IMR-90 (cell line): ENCODE measurements at regions not wholly inside any gene's neighbourhood (a gene's known extent, or its start where the extent isn't known, plus 50 kb on each side); places are given as distances from the start of the nearest gene placed in this dataset.

Source experiments
- ATAC-seq: fragments of 200-7000 bp; cut with Tn5 transposase; 2 replicates; pipeline ENCODE4 v1.9.1; 2020; ENCODE audit warnings: low read depth, mild to moderate bottlenecking, moderate library complexity
- BruUV-seq: library from RNA; stranded (reverse); fragments of 400-500 nt; replicated peaks from 2 replicates; lab custom pipeline; 2021; lab: Mats Ljungman, UMichigan
- CTCF ChIA-PET: fragments of 300-600 bp; formaldehyde crosslinking; extraction: SDS; loops from one replicate; lab custom pipeline; 2021; ENCODE audit warnings: antibody characterized with exemption; lab: Yijun Ruan, JAX
- POLR2A ChIA-PET: fragments of 300-600 bp; sonication (Branson Sonifier 250); formaldehyde crosslinking; loops from one replicate; lab custom pipeline; 2022; ENCODE audit warnings: antibody characterized with exemption; ENCODE audit not compliant: unreplicated experiment; lab: Charles Lee
- DNase-seq: peaks from one replicate; pipeline ENCODE4 v3.0.0; 2013
- H2AFZ ChIP-seq: replicated peaks from 2 replicates; pipeline ENCODE3; 2013; ENCODE audit warnings: low read length, mild to moderate bottlenecking; ENCODE audit not compliant: poor library complexity
- H2AK5ac ChIP-seq: 2 replicates; pipeline ENCODE4 v1.6.1; 2013; ENCODE audit warnings: low read depth, low read length, inconsistent platforms
- H2AK9ac ChIP-seq: replicated peaks from 2 replicates; pipeline ENCODE3; 2013; ENCODE audit warnings: mild to moderate bottlenecking, low read depth, low read length, moderate library complexity; ENCODE audit not compliant: poor library complexity
- H2BK120ac ChIP-seq: 2 replicates; pipeline ENCODE4 v1.6.1; 2013; ENCODE audit warnings: low read depth, low read length, inconsistent platforms
- H2BK15ac ChIP-seq: 3 replicates; pipeline ENCODE4 v1.6.1; 2013; ENCODE audit warnings: low read depth, low read length, inconsistent platforms
- H2BK20ac ChIP-seq: 2 replicates; pipeline ENCODE4 v1.6.1; 2013; ENCODE audit warnings: low read depth, mild to moderate bottlenecking, inconsistent platforms, low read length, moderate library complexity
- H2BK5ac ChIP-seq: 2 replicates; pipeline ENCODE4 v1.6.1; 2013; ENCODE audit warnings: mild to moderate bottlenecking, low read depth, low read length, inconsistent platforms; ENCODE audit not compliant: poor library complexity, severe bottlenecking
- H3K14ac ChIP-seq: replicated peaks from 2 replicates; pipeline ENCODE4 v1.6.1; 2013; ENCODE audit warnings: low read depth, low read length, inconsistent platforms
- H3K18ac ChIP-seq: 2 replicates; pipeline ENCODE4 v1.6.1; 2013; ENCODE audit warnings: low read depth, low read length, control low read depth
- H3K23ac ChIP-seq: 2 replicates; pipeline ENCODE4 v1.6.1; 2013; ENCODE audit warnings: low read depth, low read length, inconsistent platforms
- H3K27ac ChIP-seq: 2 replicates; pipeline ENCODE4 v1.5.1; 2013; ENCODE audit warnings: mild to moderate bottlenecking, control low read depth, low read length; ENCODE audit not compliant: insufficient read depth
- H3K27me3 ChIP-seq: 2 replicates; pipeline ENCODE4 v1.6.1; 2013; ENCODE audit warnings: low read length; ENCODE audit not compliant: control insufficient read depth, insufficient read depth
- H3K36me3 ChIP-seq: 2 replicates; pipeline ENCODE4 v1.6.1; 2013; ENCODE audit warnings: low read length, mixed read lengths; ENCODE audit not compliant: control insufficient read depth, insufficient read depth
- H3K4ac ChIP-seq: 2 replicates; pipeline ENCODE4 v1.6.1; 2013; ENCODE audit warnings: low read depth, low read length, inconsistent platforms
- H3K4me1 ChIP-seq: 2 replicates; pipeline ENCODE4 v1.6.1; 2013; ENCODE audit warnings: low read length, mixed read lengths; ENCODE audit not compliant: control insufficient read depth, insufficient read depth
- H3K4me2 ChIP-seq: 2 replicates; pipeline ENCODE4 v1.6.1; 2013; ENCODE audit warnings: low read depth, mild to moderate bottlenecking, control low read depth, low read length, moderate library complexity
- H3K4me3 ChIP-seq: 2 replicates; pipeline ENCODE4 v1.5.1; 2013; ENCODE audit warnings: low read depth, mild to moderate bottlenecking, control low read depth, low read length, moderate library complexity; ENCODE audit not compliant: insufficient read depth
- H3K56ac ChIP-seq: 2 replicates; pipeline ENCODE4 v1.6.1; 2013; ENCODE audit warnings: low read length, inconsistent platforms; ENCODE audit not compliant: insufficient read depth; ENCODE audit errors: extremely low read depth
- H3K79me1 ChIP-seq, 2 experiments: 2 replicates each; pipeline ENCODE4 v1.6.1; 2013; ENCODE audit warnings: low read length in 2 of 2, inconsistent platforms in 1 of 2, low read depth in 1 of 2
- H3K9ac ChIP-seq: 2 replicates; pipeline ENCODE4 v1.6.1; 2013; ENCODE audit warnings: low read depth, low read length, control low read depth
- H3K9me1 ChIP-seq: 2 replicates; pipeline ENCODE4 v1.6.1; 2013; ENCODE audit warnings: low read length, inconsistent platforms; ENCODE audit not compliant: insufficient read depth
- H3K9me3 ChIP-seq: 2 replicates; pipeline ENCODE4 v1.6.1; 2013; ENCODE audit warnings: low read length; ENCODE audit not compliant: control insufficient read depth, insufficient read depth
- H4K20me1 ChIP-seq: 2 replicates; pipeline ENCODE4 v1.6.1; 2013; ENCODE audit warnings: low read length, inconsistent platforms; ENCODE audit not compliant: insufficient read depth
- H4K5ac ChIP-seq: 2 replicates; pipeline ENCODE4 v1.6.1; 2013; ENCODE audit warnings: mild to moderate bottlenecking, low read depth, low read length, control low read depth
- H4K8ac ChIP-seq, 2 experiments: 2 replicates each; pipeline ENCODE4 v1.6.1; 2013; ENCODE audit warnings: low read depth in 2 of 2, low read length in 2 of 2, control low read depth in 1 of 2, inconsistent platforms in 1 of 2
- H4K91ac ChIP-seq: 2 replicates; pipeline ENCODE4 v1.6.1; 2013; ENCODE audit warnings: low read depth, low read length, inconsistent platforms; ENCODE audit not compliant: insufficient read depth
- BHLHE40 ChIP-seq: fragments of 150-350 bp; IDR thresholded peaks from 2 replicates; pipeline ENCODE4 v1.6.1; 2016; ENCODE audit warnings: mild to moderate bottlenecking, low read depth, low read length
- CEBPB ChIP-seq: IDR thresholded peaks from 2 replicates; pipeline ENCODE4 v1.6.1; 2012; ENCODE audit warnings: low read depth, low read length, improper control_type of control experiment
- MXI1 ChIP-seq: IDR thresholded peaks from 2 replicates; pipeline ENCODE4 v1.6.1; 2012; ENCODE audit warnings: low read depth, mild to moderate bottlenecking, low read length, moderate library complexity, borderline replicate concordance
- NFE2L2 ChIP-seq: fragments of 150-350 bp; IDR thresholded peaks from 2 replicates; pipeline ENCODE4 v1.6.1; 2016; ENCODE audit warnings: low read depth, mild to moderate bottlenecking, low read length
- RAD21 ChIP-seq: IDR thresholded peaks from 2 replicates; pipeline ENCODE4 v1.6.1; 2012; ENCODE audit warnings: low read length, improper control_type of control experiment
- SMC3 ChIP-seq: fragments of 150-350 bp; IDR thresholded peaks from 2 replicates; pipeline ENCODE4 v1.6.1; 2016; ENCODE audit warnings: low read depth, mild to moderate bottlenecking, antibody characterized with exemption, low read length, moderate library complexity
- WGBS, 2 experiments: methylation state at CpG; one replicate each; pipeline versions ENCODE4 v1.1.5 to v1.1.7; 2013; ENCODE audit warnings: missing lambda C conversion rate in 2 of 2; ENCODE audit not compliant: insufficient read length in 1 of 2; ENCODE audit errors: extremely low coverage in 2 of 2; 5-methylcytosine and 5-hydroxymethylcytosine counted together
- dilution Hi-C: fragments of 300-500 bp; cut with HindIII; formaldehyde crosslinking; loops from one replicate; pipeline ENCODE4 v1.14.3; 2018; ENCODE audit warnings: low sequenced_read_pairs; ENCODE audit not compliant: unreplicated experiment
- in situ Hi-C: fragments of 300-500 bp; cut with MboI; formaldehyde crosslinking; loops from 3 replicates; pipeline ENCODE4 v1.14.3; 2019; ENCODE audit warnings: low sequenced_read_pairs, inconsistent platforms, mixed read lengths
- intact Hi-C: fragments of 100-400 bp; cut with micrococcal nuclease; formaldehyde crosslinking; loops from 2 replicates; pipeline ENCODE4 v1.10.0; 2022

DNA sequence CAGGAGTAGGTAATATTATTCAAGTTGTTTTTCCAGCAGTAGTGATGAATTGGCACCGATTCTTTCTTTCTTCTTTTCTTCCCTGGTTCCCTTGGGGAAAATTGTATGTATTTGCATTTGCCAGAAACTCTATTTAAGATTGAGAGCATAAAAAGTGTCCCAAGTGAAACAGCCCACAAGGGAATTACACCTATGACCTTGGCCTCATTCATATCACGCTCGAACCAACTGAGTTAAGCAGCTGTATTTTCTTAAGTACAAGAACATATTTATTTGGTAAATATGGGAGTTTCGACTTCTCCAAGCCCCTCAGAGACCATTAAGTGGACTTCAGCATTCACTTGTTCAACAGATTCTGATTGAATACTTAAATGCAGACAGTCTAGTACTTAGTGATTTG lies 54.1 kb upstream of the MET start:
- Histone ChIP-seq H2AK9ac (no peak overlapping the region), H3K23ac (no peak overlapping the region), H3K9ac (no peak overlapping the region), H4K20me1 (no peaks in the 10 kb centered on the region), H3K4me2 (no peak overlapping the region), H2AFZ (no peak overlapping the region), H2BK15ac (no peak overlapping the region), H3K4me3 (no peak overlapping the region), H3K36me3 (no peaks in the 10 kb centered on the region), H3K27ac (no peak overlapping the region), H3K9me3 (peaks cover 2% of the 10 kb centered on the region; the same call in 1 of the 2 replicates), H3K27me3 (peaks cover 5% of the 10 kb centered on the region), H3K9me1 (peaks cover 4% of the 10 kb centered on the region; the same call in 1 of the 2 replicates), H2BK20ac (no peak overlapping the region), H4K91ac (no peak overlapping the region), H2BK120ac (no peak overlapping the region), H2BK5ac (no peak overlapping the region), H3K56ac (no peak overlapping the region), H3K79me1 (no peaks in the 10 kb centered on the region), H3K18ac (no peak overlapping the region), H3K14ac (no peak overlapping the region), H3K4ac (no peak overlapping the region), H4K5ac (no peak overlapping the region), H2AK5ac (no peak overlapping the region), H3K4me1 (no peaks in the 10 kb centered on the region), H4K8ac (no peak overlapping the region)
- ATAC-seq (no peak), DNase-seq (no peak)
- dilution Hi-C loops, result no loop called here
- ChIA-PET POLR2A (no interaction called here), CTCF (interaction anchor here (1.7 kb wide), 1 partner anchor 11 kb away, joined by 3 read pairs; no protein-coding TSS in a partner anchor)
- intact Hi-C loops, result no loop called here
- TF ChIP-seq NFE2L2, result no peak
- no peak for TF ChIP-seq BHLHE40
- TF ChIP-seq RAD21, result no peak
- no peak for TF ChIP-seq SMC3
- no peak for TF ChIP-seq CEBPB
- no peak for TF ChIP-seq MXI1
- no TSS peak for BruUV-seq
- WGBS, 2 experiments, result no CpG with 5 or more reads among the region's 4 CpGs
- in situ Hi-C loops, result no loop called here
